MM.1S (cell line): ENCODE measurements at regions not wholly inside any gene's neighbourhood (a gene's known extent, or its start where the extent isn't known, plus 50 kb on each side); places are given as distances from the start of the nearest gene placed in this dataset.

Experiments
- DNase-seq: peaks from one replicate; pipeline ENCODE4 v3.0.0-alpha.2; 2015
- H2AFZ ChIP-seq: fragments of 300-600 bp; sonication (generic); 2 replicates; pipeline ENCODE4 v1.6.0; 2016; ENCODE audit warnings: antibody characterized with exemption, low read length
- H3F3A ChIP-seq: fragments of 300-600 bp; sonication (generic); 2 replicates; pipeline ENCODE4 v1.6.1; 2016; ENCODE audit warnings: mild to moderate bottlenecking, antibody characterized with exemption, low read length, moderate library complexity, mixed read lengths; ENCODE audit not compliant: insufficient read depth
- H3K27ac ChIP-seq: fragments of 300-600 bp; sonication (generic); 2 replicates; pipeline ENCODE4 v1.5.1; 2016; ENCODE audit warnings: mild to moderate bottlenecking, low read length
- H3K27me3 ChIP-seq: fragments of 300-600 bp; sonication (generic); replicated peaks from 2 replicates; pipeline ENCODE4 v1.6.0; 2016; ENCODE audit warnings: low read length; ENCODE audit not compliant: insufficient read depth
- H3K36me3 ChIP-seq: fragments of 300-600 bp; sonication (generic); replicated peaks from 2 replicates; pipeline ENCODE4 v1.6.1; 2016; ENCODE audit warnings: mild to moderate bottlenecking, low read length, mixed read lengths; ENCODE audit not compliant: insufficient read depth
- H3K4me1 ChIP-seq: fragments of 300-600 bp; sonication (generic); 2 replicates; pipeline ENCODE4 v1.6.1; 2016; ENCODE audit warnings: low read length, mixed read lengths
- H3K4me2 ChIP-seq: fragments of 300-600 bp; sonication (generic); 2 replicates; pipeline ENCODE4 v1.6.0; 2016; ENCODE audit warnings: low read depth, low read length
- H3K4me3 ChIP-seq: fragments of 300-600 bp; sonication (generic); 2 replicates; pipeline ENCODE4 v1.5.1; 2016; ENCODE audit warnings: low read length, mixed read lengths
- H3K79me2 ChIP-seq: fragments of 300-600 bp; sonication (generic); 2 replicates; pipeline ENCODE4 v1.6.1; 2016; ENCODE audit warnings: mixed run types, low read length, mixed read lengths
- H3K9ac ChIP-seq: fragments of 300-600 bp; sonication (generic); 2 replicates; pipeline ENCODE4 v1.6.1; 2016; ENCODE audit warnings: low read length, mixed read lengths
- H3K9me2 ChIP-seq: fragments of 300-600 bp; sonication (generic); replicated peaks from 2 replicates; pipeline ENCODE4 v1.6.1; 2016; ENCODE audit warnings: mild to moderate bottlenecking, low read length, mixed read lengths; ENCODE audit not compliant: insufficient read depth
- H3K9me3 ChIP-seq: fragments of 300-600 bp; sonication (generic); replicated peaks from 2 replicates; pipeline ENCODE4 v1.6.1; 2016; ENCODE audit warnings: mild to moderate bottlenecking, low read length, mixed read lengths; ENCODE audit not compliant: insufficient read depth
- H4K20me1 ChIP-seq: fragments of 300-600 bp; sonication (generic); 2 replicates; pipeline ENCODE4 v1.6.1; 2016; ENCODE audit warnings: mild to moderate bottlenecking, low read length, moderate library complexity, mixed read lengths; ENCODE audit not compliant: insufficient read depth
- CTCF ChIP-seq: fragments of 300-600 bp; sonication (generic); IDR thresholded peaks from 2 replicates; pipeline ENCODE4 v1.5.1; 2016; ENCODE audit warnings: antibody characterized with exemption, low read length, mixed read lengths
- EZH2 ChIP-seq: fragments of 300-600 bp; sonication (generic); optimal IDR thresholded peaks from 2 replicates; pipeline ENCODE3; 2017; ENCODE audit warnings: low read depth, mild to moderate bottlenecking, antibody characterized with exemption, low read length, mixed read lengths
- EZH2phosphoT487 ChIP-seq: fragments of 300-600 bp; sonication (generic); IDR thresholded peaks from 2 replicates; pipeline ENCODE4 v1.6.1; 2018; ENCODE audit warnings: antibody characterized with exemption, low read length

- H3K4me1 ChIP-seq: no peaks in the 10 kb centered on the region
- no peaks in the 10 kb centered on the region for H3K27me3 ChIP-seq
- no peaks in the 10 kb centered on the region for H3F3A ChIP-seq
- no peaks in the 10 kb centered on the region for H4K20me1 ChIP-seq
- no peaks in the 10 kb centered on the region for H3K9me2 ChIP-seq
- no peaks in the 10 kb centered on the region for H3K9me3 ChIP-seq
- no peak for TF ChIP-seq EZH2phosphoT487
- TF ChIP-seq CTCF: no peak
- TF ChIP-seq EZH2: no peak
- H3K4me3 ChIP-seq: no peak overlapping the region
- DNase-seq: no peak
- no peak overlapping the region for H3K4me2 ChIP-seq
- H3K36me3 ChIP-seq: no peaks in the 10 kb centered on the region
- H3K9ac ChIP-seq: no peak overlapping the region
- H3K27ac ChIP-seq: no peak overlapping the region
- no peaks in the 10 kb centered on the region for H3K79me2 ChIP-seq
- H2AFZ ChIP-seq: no peak overlapping the region
These were observed 104.3 kb upstream of the PTPRR start for GRCh38 chr12:71024827-71025226.

- Histone ChIP-seq H3K4me2 (no peak overlapping the region), H3K4me3 (no peak overlapping the region), H3K9me3 (no peaks in the 10 kb centered on the region), H3K79me2 (no peaks in the 10 kb centered on the region), H3K9me2 (no peaks in the 10 kb centered on the region), H3K27me3 (no peaks in the 10 kb centered on the region), H3K36me3 (no peaks in the 10 kb centered on the region), H3K27ac (no peak overlapping the region), H3K9ac (no peak overlapping the region), H3K4me1 (no peaks in the 10 kb centered on the region), H4K20me1 (no peaks in the 10 kb centered on the region), H2AFZ (no peak overlapping the region), H3F3A (no peaks in the 10 kb centered on the region)
- DNase-seq: no peak
- TF ChIP-seq EZH2: no peak
- no peak for TF ChIP-seq EZH2phosphoT487
- no peak for TF ChIP-seq CTCF
These were observed 103.7 kb upstream of the PTPRR start for GRCh38 chr12:71024281-71024680.

- no peak overlapping the region for H3K27ac ChIP-seq
- H3K9me3 ChIP-seq: no peaks in the 10 kb centered on the region
- no peaks in the 10 kb centered on the region for H3K4me1 ChIP-seq
These were observed 101.0 kb upstream of the PTPRR start for GRCh38 chr12:71021491-71021890.

More at GRCh38 chr12:71021491-71021890, 101.0 kb upstream of the PTPRR start:
- no peaks in the 10 kb centered on the region for H3K36me3 ChIP-seq
- H3K9ac ChIP-seq: no peak overlapping the region
- no peak for DNase-seq
- H2AFZ ChIP-seq: no peak overlapping the region
- H3K4me3 ChIP-seq: no peak overlapping the region
- no peak overlapping the region for H3K4me2 ChIP-seq
- H4K20me1 ChIP-seq: no peaks in the 10 kb centered on the region
- TF ChIP-seq EZH2: no peak
- no peak for TF ChIP-seq CTCF
- TF ChIP-seq EZH2phosphoT487: no peak
- no peaks in the 10 kb centered on the region for H3F3A ChIP-seq
- no peaks in the 10 kb centered on the region for H3K9me2 ChIP-seq
- no peaks in the 10 kb centered on the region for H3K27me3 ChIP-seq
- no peaks in the 10 kb centered on the region for H3K79me2 ChIP-seq
